GM19372 (cell line): ENCODE measurements at regions not wholly inside any gene's neighbourhood (a gene's known extent, or its start where the extent isn't known, plus 50 kb on each side); places are given as distances from the start of the nearest gene placed in this dataset.
"Not testable (repeated sequence)": the region's sequence is repeated elsewhere in the genome, so short reads cannot be mapped to it uniquely, and the experiment has no call there.

Source experiments
- ATAC-seq: cut with Tn5 transposase; IDR thresholded peaks from one replicate; pipeline ENCODE4 v1.9.1; 2021; ENCODE audit warnings: mild to moderate bottlenecking, low read depth, moderate library complexity; ENCODE audit not compliant: unreplicated experiment

GRCh38 chr3:19825193-19825592, 108.8 kb downstream of the EFHB start:
- no peak for ATAC-seq

- ATAC-seq: no peak
Observed at GRCh38 chr3:19822805-19823204, 111.2 kb downstream of the EFHB start.

- no peak for ATAC-seq
Observed at GRCh38 chr3:19816631-19817030, 117.4 kb downstream of the EFHB start.

GRCh38 chr3:19815805-19816204, 118.2 kb downstream of the EFHB start:
- ATAC-seq: no peak

- ATAC-seq: not testable (repeated sequence)
Observed at GRCh38 chr3:19813743-19814142, 120.3 kb downstream of the EFHB start.

GRCh38 chr3:19811689-19812088, 122.3 kb downstream of the EFHB start:
- no peak for ATAC-seq

- no peak for ATAC-seq
Observed at GRCh38 chr3:19808834-19809233, 125.2 kb downstream of the EFHB start.

GRCh38 chr3:19799887-19800286, 134.1 kb downstream of the EFHB start:
- ATAC-seq: no peak

- no peak for ATAC-seq
Observed at GRCh38 chr3:19799115-19799514, 134.9 kb downstream of the EFHB start.

GRCh38 chr3:19798324-19798723, 135.7 kb downstream of the EFHB start:
- no peak for ATAC-seq

- no peak for ATAC-seq
Observed at GRCh38 chr3:19792388-19792787, 141.6 kb downstream of the EFHB start.

GRCh38 chr3:19775765-19776164, 158.3 kb downstream of the EFHB start:
- ATAC-seq: no peak

GRCh38 chr3:19769694-19770093, 164.3 kb downstream of the EFHB start:
- no peak for ATAC-seq

- no peak for ATAC-seq
Observed at GRCh38 chr3:19765954-19766353, 168.1 kb downstream of the EFHB start.

- no peak for ATAC-seq
Observed at GRCh38 chr3:19757773-19758172, 176.2 kb downstream of the EFHB start.

GRCh38 chr3:19749448-19750017, 184.5 kb downstream of the EFHB start:
- ATAC-seq: no peak

- ATAC-seq: no peak
Observed at GRCh38 chr3:19748782-19749447, 185.1 kb downstream of the EFHB start.

- ATAC-seq: no peak
Observed at GRCh38 chr3:19744047-19744446, 190.0 kb downstream of the EFHB start.

- ATAC-seq: no peak
Observed at GRCh38 chr3:19742935-19743334, 191.1 kb downstream of the EFHB start.

- ATAC-seq: no peak
Observed at GRCh38 chr3:19739504-19739903, 194.5 kb downstream of the EFHB start.

GRCh38 chr3:19738846-19739245, 195.2 kb downstream of the EFHB start:
- ATAC-seq: no peak

- no peak for ATAC-seq
Observed at GRCh38 chr3:19735111-19735510, 198.9 kb downstream of the EFHB start.

- no peak for ATAC-seq
Observed at GRCh38 chr3:19734453-19734852, 199.6 kb downstream of the EFHB start.
